ENCODE measurements at regions not wholly inside any gene's neighbourhood (a gene's known extent, or its start where the extent isn't known, plus 50 kb on each side); places are given as distances from the start of the nearest gene placed in this dataset.

DNA sequence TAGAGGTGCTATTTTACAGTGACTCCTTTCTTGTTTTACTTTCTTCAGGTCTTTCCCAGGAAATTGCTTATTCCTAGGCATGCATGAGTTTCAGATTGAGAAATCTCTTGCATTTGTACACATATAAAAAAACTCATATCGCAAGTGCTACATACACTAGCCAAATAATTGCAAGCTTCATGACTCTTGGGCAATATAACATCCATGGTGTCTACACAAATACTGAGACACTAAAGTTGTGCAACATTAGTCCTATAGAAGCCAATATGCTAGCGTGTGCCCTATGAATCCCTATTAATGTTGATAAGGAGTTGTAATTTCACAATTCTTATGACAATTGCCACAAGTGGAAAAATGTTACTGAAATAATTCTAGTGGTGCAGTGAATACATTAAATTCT is 591.0 kb downstream of the ADGRL2 start:
- TF ChIP-seq, protein P1, sequence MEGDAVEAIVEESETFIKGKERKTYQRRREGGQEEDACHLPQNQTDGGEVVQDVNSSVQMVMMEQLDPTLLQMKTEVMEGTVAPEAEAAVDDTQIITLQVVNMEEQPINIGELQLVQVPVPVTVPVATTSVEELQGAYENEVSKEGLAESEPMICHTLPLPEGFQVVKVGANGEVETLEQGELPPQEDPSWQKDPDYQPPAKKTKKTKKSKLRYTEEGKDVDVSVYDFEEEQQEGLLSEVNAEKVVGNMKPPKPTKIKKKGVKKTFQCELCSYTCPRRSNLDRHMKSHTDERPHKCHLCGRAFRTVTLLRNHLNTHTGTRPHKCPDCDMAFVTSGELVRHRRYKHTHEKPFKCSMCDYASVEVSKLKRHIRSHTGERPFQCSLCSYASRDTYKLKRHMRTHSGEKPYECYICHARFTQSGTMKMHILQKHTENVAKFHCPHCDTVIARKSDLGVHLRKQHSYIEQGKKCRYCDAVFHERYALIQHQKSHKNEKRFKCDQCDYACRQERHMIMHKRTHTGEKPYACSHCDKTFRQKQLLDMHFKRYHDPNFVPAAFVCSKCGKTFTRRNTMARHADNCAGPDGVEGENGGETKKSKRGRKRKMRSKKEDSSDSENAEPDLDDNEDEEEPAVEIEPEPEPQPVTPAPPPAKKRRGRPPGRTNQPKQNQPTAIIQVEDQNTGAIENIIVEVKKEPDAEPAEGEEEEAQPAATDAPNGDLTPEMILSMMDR (IDR thresholded peaks at IDR 0.05): no peak
- no peak for TF ChIP-seq POLR2A (IDR thresholded peaks at IDR 0.05)
